Hepatocyte (in vitro differentiated cells): ENCODE measurements at regions not wholly inside any gene's neighbourhood (a gene's known extent, or its start where the extent isn't known, plus 50 kb on each side); places are given as distances from the start of the nearest gene placed in this dataset.

Source experiments
- EZH2 ChIP-seq: fragments of 200-600 bp; sonication (generic); IDR thresholded peaks from 2 replicates; pipeline ENCODE4 v1.6.1; 2016; ENCODE audit warnings: antibody characterized with exemption, mild to moderate bottlenecking, borderline replicate concordance
- EZH2phosphoT487 ChIP-seq: fragments of 200-600 bp; sonication (generic); IDR thresholded peaks from one replicate; pipeline ENCODE4 v1.6.1; 2018; ENCODE audit warnings: antibody characterized with exemption, mild to moderate bottlenecking, low read depth, moderate library complexity; ENCODE audit not compliant: unreplicated experiment, severe bottlenecking
- TF ChIP-seq, protein P1 (sequence below): fragments of 200-600 bp; sonication (generic); IDR thresholded peaks from 2 replicates; pipeline ENCODE4 v1.5.1; 2016; ENCODE audit warnings: antibody characterized with exemption, mild to moderate bottlenecking; ENCODE audit not compliant: poor library complexity

DNA sequence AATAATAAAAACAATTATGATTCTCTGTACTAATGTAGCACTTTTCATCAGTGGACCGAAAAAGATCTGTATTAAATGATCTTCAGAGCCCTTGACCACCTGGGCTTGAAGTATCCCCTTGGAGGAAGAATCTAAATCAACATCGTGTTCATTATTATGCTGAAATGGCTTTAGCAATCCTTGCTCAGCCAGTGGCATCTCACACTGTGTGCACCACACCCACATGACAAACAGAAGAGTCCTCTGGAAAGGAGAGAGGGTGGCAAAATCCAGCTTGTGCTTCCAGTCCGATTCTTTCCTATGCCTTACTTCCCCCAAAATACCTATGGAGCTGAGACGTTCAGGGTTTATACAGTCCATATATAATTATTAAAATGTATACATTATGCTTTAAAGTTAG is 318.5 kb upstream of the RUNX1 start:
- TF ChIP-seq, protein P1, sequence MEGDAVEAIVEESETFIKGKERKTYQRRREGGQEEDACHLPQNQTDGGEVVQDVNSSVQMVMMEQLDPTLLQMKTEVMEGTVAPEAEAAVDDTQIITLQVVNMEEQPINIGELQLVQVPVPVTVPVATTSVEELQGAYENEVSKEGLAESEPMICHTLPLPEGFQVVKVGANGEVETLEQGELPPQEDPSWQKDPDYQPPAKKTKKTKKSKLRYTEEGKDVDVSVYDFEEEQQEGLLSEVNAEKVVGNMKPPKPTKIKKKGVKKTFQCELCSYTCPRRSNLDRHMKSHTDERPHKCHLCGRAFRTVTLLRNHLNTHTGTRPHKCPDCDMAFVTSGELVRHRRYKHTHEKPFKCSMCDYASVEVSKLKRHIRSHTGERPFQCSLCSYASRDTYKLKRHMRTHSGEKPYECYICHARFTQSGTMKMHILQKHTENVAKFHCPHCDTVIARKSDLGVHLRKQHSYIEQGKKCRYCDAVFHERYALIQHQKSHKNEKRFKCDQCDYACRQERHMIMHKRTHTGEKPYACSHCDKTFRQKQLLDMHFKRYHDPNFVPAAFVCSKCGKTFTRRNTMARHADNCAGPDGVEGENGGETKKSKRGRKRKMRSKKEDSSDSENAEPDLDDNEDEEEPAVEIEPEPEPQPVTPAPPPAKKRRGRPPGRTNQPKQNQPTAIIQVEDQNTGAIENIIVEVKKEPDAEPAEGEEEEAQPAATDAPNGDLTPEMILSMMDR, result no peak
- TF ChIP-seq EZH2 (no peak), EZH2phosphoT487 (no peak)
